Lung microvascular endothelial cell (primary cell): ENCODE measurements at regions not wholly inside any gene's neighbourhood (a gene's known extent, or its start where the extent isn't known, plus 50 kb on each side); places are given as distances from the start of the nearest gene placed in this dataset.
"Not testable (repeated sequence)": the region's sequence is repeated elsewhere in the genome, so short reads cannot be mapped to it uniquely, and the experiment has no call there.

ENCODE experiments used
- DNase-seq, 2 donors: peaks; one replicate each; pipeline versions ENCODE4 v3.0.0 to v3.0.0-alpha.2; 2010; ENCODE audit warnings: low read depth in 2 of 2

GRCh38 chr2:193267496-193268002 lies 1072.8 kb upstream of the TMEFF2 start:
- no peak for DNase-seq

DNA sequence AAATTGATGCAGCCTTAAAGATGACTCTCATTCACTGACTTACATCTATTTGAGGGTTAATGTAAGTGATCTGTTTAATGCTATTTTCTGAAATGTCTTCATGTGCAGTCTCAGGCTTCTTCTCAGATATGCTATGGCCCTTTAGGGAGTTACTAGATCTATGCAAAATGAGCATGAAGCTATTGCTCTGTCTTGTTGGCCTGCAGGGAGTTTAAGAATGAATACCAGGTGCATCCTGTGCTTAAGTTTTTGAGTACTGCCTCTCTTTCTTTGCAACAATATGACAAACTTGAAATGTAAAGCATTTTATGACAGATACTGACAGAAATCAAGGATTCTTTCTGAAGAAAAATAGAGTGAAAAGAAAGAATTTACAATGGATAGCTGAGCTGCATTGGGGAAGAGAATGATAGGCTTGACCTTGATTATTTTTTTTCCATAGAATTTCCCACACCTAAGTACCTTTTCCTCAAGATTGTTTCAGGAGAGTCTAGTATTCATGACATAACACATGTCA lies 1058.3 kb upstream of the TMEFF2 start:
- no peak for DNase-seq

GRCh38 chr2:193251909-193252308 lies 1057.2 kb upstream of the TMEFF2 start:
- no peak for DNase-seq

DNA sequence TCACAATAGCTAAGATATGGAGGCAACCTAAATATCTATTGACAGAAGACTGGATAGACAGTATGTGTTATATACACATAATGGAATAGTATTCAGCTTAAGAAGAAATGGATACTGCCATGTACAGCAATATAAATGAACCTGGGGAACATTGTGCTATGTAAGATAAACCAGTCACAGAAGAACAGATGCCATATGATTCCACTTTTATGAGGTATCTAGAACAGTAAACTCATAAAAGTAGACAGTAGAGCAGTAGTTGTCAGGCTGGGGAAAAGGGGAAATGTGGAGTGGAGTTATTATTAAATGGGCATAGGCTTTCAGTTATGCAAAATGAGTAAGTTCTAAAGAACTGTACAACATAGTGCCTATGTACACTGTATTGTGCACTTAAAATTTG lies 1055.7 kb upstream of the TMEFF2 start:
- no peak for DNase-seq

GRCh38 chr2:193240752-193241151 lies 1046.0 kb upstream of the TMEFF2 start:
- no peak for DNase-seq

GRCh38 chr2:193231634-193232033 lies 1036.9 kb upstream of the TMEFF2 start:
- DNase-seq = no peak

DNA sequence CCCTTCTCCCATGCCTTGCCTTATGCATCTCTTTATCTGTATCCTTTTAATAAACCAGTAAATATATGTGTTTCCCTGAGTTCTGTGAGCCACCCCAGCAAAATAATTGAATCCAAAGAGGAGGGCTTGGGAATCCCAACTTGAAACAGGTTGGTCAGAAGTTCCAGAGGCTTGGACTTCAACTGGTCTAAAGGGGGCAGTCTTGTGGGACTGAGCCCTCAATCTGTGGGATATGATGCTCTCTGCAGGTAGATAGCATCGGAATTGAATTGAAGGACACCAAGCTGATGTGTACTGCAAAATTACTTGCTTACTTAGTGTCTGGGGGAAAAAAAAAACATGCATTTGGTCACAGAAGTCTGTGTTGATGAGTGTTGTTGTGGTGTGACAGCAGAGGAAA lies 1033.5 kb upstream of the TMEFF2 start:
- DNase-seq = no peak

DNA sequence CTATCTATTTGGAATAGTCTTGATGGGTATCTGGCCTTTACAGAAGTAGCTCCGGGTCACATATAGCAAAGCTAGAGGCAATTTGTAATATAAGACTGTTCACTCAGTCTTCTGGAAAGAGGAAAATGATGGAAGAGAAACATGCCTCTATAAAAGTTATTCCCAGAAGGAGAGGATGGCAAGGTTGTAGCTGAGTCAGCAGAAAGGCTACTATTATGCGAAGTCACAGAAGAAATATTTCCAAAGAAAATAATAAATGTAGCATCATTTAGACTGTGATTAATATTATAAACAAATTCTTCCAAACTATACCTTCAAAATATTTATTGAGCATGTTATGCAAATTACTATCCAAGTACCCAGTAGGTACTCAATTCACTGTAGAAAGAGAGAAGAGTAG lies 1027.7 kb upstream of the TMEFF2 start:
- no peak for DNase-seq

DNA sequence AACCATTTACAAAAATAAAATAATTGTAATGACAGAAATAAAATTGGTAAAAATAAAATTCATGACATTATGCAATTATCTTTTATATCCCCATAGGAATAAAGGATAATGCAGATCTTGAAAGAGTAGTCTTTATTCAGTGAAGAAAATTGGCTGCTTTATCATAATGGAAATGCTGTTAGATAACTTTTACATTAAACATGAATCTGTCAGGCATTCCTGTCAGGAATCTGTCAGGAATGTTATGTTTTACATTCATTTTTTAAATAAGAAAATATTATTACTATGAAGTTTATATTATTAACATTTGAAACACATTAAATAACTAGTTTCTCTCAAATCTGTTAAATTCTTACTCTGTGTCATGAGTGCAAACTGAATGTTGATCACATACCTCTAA lies 1024.7 kb upstream of the TMEFF2 start:
- DNase-seq = no peak

- no peak for DNase-seq
Measured at GRCh38 chr2:193201583-193201982, 1006.9 kb upstream of the TMEFF2 start.

DNA sequence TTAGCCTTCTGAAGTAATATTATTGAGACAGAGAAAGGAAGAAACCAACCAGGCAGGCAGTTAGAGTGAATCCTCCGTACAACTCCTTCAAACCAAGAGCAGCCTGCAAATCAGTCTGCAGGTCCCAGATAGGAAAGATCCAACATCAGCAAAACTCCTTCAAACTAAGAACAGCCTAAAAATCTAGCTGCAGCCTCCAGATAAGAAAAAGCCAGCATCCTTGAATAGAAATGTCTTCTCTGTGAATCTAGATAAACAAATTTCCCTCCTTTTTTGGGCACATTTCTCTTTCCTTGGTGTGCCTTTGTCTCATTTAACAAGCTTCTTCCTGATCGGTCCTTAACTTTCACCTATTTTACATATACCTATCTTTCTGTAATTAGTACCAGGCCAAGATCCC lies 1004.6 kb upstream of the TMEFF2 start:
- DNase-seq = no peak

DNA sequence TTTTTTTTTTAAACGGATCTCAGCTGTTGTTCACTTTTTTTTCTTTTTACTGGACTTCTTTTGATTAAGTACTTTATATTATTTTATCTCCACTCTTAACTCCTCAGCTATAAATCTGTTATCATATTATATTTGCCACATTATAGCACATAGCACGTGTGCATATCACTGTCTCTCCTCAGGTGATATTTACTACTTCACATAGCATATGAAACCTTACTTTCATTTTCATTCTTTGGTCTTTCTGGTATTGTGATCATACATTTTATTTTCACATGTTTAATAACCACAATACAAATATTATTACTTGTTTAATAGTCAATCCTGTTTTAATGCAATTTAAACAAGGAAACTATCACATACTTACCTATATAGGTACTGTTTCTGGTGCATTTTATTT lies 993.1 kb upstream of the TMEFF2 start:
- no peak for DNase-seq

- DNase-seq = not testable (repeated sequence)
Measured at GRCh38 chr2:193170981-193171380, 976.2 kb upstream of the TMEFF2 start.

GRCh38 chr2:193156480-193156879 lies 961.7 kb upstream of the TMEFF2 start:
- no peak for DNase-seq

- no peak for DNase-seq
Measured at GRCh38 chr2:193154076-193154475, 959.3 kb upstream of the TMEFF2 start.

- DNase-seq = no peak
Measured at GRCh38 chr2:193153576-193153975, 958.8 kb upstream of the TMEFF2 start.

- DNase-seq = not testable (repeated sequence)
Measured at GRCh38 chr2:193142467-193142866, 947.7 kb upstream of the TMEFF2 start.

DNA sequence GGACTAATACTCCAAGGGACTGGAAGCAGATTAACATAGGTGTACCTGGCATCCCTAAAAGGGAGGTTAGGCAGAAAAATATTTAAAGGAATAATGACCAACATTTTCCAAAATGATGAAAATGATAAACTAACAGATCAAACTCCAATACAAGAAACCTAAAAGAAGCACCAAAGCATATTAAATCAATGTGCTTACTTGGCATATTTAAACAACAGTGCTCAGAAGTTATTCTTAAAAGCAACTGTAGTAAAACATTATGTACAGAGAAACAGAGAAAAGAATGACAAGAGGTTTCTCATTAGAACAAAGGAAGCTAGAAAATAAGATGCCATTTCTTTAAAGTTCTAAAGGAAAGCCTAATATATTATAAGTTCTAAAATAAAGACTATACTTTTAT lies 947.3 kb upstream of the TMEFF2 start:
- no peak for DNase-seq

DNA sequence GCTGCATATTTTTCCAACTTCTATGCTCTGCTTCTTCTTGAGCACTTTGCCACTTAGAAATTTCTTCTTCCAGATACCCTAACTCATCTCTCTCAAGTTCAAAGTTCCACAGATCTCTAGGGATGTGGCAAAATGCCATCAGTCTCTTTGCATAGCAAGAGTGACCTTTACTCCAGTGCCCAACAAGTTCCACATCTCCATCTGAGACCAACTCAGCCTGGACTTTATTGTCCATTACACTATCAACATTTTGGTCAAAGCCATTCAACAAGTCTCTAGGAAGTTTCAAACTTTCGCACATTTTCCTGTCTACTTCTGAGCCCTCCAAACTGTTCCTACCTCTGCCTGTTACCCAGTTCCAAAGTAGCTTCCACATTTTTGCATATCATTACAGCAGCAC lies 946.2 kb upstream of the TMEFF2 start:
- not testable (repeated sequence) for DNase-seq

DNA sequence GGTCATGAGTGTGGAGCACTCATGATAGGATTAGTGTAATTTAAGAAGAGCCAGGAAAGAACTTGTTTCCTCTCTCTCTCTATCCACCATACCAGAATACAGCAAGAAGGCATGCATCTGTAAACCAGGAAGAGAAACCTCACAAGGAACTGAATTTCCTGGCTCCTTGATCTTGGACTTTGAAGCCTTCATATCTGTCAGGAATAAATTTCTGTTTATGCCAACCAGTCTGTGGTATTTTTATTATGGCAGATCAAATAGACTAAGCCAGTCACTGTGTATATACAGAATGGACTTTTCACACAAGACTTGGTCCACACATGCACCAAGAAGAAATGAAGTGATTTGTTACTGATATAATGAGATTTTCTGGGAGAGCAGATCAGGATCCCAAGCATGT lies 930.1 kb upstream of the TMEFF2 start:
- no peak for DNase-seq

DNA sequence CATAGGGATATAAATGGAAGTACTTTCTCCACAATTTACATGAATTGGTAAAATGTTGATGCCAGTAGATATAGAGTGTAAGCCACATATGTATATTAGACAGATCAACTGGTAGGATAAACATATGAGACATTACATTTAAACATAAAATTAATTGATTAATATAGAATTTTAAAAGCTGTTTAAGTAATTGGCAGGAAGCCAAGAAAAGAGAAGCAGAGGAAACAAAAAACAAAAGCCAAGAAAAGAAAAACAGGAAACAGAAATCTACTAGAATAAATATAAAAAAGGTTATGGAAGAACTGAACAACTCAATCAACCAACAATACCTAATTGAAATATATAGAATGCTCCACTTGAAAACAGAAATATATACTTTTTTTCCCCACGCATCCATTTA lies 920.1 kb upstream of the TMEFF2 start:
- no peak for DNase-seq

DNA sequence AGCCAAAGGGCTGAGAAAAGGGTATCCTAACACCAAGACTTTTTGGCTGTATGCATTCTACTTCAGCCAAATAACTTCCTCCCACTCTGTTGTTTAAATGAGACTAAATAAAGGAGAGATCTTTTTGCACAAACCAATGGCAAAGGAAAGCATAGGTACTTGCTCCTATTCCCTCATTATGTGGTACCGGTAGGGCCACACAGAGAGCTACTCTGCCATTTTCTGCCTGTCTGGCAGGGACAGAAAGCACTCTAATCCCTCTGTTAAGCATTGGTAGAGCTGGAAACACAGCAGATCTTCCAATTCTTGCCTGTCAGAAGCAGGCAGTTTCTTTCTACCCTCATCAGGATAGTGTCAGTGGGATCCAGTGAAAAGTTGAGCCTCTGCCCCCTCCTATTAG lies 918.3 kb upstream of the TMEFF2 start:
- DNase-seq = no peak

- DNase-seq = no peak
Measured at GRCh38 chr2:193103064-193103463, 908.3 kb upstream of the TMEFF2 start.

DNA sequence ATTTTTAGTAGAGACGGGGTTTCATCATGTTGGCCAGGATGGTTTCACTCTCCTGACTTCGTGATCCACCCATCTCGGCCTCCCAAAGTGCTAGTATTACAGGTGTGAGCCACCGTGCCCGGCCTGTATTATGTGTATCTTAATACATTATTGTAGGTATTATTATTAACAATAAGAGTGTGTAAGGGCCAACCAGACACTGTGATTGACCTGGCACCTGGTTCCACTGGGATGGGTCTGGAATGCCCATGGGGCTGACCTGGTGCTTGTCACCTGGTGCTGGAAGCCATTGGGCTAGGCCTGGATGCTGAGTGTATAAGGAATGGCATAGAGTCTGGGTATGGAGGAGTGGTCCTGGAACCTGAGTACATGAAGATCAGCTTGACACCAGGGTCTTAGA lies 906.9 kb upstream of the TMEFF2 start:
- no peak for DNase-seq
